Adipose tissue (tissue), 3 donors: ENCODE measurements at regions not wholly inside any gene's neighbourhood (a gene's known extent, or its start where the extent isn't known, plus 50 kb on each side); places are given as distances from the start of the nearest gene placed in this dataset.
"Not testable (repeated sequence)": the region's sequence is repeated elsewhere in the genome, so short reads cannot be mapped to it uniquely, and the experiment has no call there.

ENCODE experiments used
- H3K27ac ChIP-seq: one replicate; pipeline ENCODE4 v1.5.1; 2013; ENCODE audit warnings: low read depth, low read length
- WGBS, 3 donors: extraction: QIAGEN DNeasy Blood & Tissue Kit; methylation state at CpG; one replicate each; pipeline ENCODE4 v1.1.7; 2013; 5-methylcytosine and 5-hydroxymethylcytosine counted together
- donor health status: healthy with polysubstance abuse.
- donor health status: Bipolar disorder and iron deficiency.
- donor health status: healthy.

DNA sequence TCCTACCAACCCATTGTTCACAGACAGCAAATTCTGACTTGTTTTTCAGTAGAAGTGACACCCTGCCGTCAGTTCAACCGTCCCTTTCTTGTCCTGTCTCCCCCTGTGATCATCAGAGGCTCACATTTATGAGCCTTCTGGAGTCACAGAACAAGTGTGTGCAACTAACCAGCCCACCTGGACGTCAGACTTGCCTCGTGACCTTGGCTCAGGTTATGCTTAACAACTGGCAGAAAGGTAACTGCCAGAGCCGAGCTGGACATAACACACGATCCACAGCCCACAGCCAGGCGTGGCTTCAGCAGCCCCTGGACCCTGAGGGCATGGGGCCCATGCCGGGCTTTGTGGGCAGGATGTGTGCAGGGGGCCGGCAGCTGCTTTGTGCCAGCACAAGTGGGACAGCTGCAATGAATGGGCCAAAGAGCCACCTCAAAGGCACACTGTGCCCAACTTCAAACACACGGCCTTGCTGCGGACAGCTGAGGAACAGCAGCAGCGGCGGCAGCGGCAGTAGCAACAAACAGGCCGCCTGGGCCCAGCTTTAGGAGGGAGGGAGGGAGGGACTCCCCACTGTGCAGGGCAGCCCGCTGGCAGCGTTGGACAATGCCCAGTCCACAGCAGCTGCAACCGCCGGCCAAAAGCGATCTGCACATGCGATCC lies 103.9 kb downstream of the ZBTB18 start:
- WGBS, 3 donors = 64 to 84% (median 83%) methylated on average over 21 of the region's 21 CpGs
- no peak overlapping the region for H3K27ac ChIP-seq

DNA sequence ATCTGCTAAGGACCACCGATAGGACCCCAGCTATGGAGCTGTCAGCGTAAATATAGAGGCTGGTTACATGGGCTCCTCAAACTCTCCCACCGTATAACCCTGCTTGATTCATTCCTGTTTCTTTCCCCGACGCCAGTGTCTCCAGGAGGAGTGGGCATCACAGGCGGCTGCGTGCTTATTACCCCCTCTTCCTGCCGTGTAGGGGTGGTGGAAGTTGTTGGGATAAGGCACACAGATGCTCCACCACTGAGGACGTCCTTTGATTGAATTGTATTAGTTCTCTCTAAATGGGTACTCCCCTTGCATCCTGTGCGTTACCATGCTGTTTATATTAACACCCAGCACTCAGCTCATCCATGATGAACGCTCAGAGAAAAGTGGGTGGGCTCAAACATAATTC lies 104.6 kb downstream of the ZBTB18 start:
- 86 to 91% (median 86%) methylated on average over 11 of the region's 11 CpGs for WGBS, 3 donors
- no peak overlapping the region for H3K27ac ChIP-seq

DNA sequence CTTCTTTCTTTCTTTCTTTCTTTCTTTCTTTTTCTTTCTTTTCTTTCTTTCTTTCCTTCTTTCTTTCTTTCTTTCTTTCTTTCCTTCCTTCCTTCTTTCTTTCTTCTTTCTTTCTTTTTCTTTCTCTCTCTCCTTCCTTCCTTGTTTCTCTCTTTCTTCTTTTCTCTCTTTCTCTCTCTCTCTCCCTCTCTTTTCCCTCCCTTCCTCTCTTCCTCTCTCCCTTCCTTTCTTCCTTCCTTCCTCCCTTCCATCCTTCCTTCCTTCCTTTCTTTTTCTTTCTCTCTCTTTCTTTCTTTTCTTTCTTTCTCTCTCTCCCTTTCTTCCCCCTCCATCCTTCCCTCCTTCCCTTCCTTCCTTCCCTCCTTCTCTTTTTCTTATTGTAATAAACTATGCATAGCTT lies 105.5 kb downstream of the ZBTB18 start:
- H3K27ac ChIP-seq = not testable (repeated sequence)

DNA sequence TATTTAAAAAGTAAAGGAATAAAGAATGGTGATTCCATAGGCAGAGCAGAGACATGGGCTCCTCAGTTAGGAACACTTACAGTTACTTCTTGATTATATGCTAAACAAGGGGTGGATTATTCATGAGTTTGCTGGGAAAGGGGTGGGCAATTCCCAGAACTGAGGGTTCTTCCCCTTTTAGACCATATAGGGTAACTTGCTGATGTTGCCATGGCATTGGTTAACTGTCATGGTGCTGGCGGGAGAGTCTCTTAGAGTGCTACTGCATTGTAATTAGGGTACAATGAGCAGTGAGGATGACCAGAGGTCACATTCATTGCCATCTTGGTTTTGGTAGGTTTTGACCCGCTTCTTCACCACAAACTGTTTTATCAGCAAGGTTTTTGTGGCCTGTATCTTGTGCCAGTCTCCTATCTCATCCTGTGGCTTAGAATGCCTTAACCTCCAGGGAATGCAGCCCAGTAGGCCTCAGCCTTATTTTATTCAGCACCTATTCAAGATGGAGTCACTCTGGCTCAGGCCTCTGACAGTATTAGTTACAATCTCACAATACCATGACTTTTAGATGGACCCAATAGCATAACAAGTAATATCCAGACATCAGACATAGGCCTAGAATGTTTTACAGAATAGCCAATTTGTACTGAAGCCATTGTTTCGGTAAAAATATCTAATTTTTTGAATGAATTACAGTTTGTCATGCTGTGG lies 106.8 kb downstream of the ZBTB18 start:
- no peak overlapping the region for H3K27ac ChIP-seq
- 92 to 97% (median 95%) methylated on average over 3 of the region's 3 CpGs for WGBS, 3 donors

DNA sequence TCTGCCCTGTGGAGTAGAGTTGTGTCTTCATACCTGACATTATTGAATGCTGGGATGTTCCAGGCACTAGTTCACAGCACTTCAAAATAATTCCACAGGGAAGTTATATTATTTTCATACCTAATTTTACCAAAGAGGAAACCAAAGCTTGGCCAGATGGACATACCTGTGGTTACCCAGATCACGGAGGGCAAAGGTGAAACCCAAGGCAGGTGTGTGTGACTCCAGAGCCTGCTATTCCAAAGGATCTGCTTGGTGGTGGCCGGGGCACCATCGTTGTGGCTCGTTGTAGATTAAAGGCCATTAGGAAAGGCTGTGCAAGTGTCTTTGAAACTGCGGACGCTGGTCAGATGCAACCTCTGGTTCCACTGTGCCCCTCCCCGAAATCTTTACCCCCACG lies 108.6 kb downstream of the ZBTB18 start:
- H3K27ac ChIP-seq = no peak overlapping the region
- 72 to 83% (median 80%) methylated on average over 8 of the region's 8 CpGs for WGBS, 3 donors

DNA sequence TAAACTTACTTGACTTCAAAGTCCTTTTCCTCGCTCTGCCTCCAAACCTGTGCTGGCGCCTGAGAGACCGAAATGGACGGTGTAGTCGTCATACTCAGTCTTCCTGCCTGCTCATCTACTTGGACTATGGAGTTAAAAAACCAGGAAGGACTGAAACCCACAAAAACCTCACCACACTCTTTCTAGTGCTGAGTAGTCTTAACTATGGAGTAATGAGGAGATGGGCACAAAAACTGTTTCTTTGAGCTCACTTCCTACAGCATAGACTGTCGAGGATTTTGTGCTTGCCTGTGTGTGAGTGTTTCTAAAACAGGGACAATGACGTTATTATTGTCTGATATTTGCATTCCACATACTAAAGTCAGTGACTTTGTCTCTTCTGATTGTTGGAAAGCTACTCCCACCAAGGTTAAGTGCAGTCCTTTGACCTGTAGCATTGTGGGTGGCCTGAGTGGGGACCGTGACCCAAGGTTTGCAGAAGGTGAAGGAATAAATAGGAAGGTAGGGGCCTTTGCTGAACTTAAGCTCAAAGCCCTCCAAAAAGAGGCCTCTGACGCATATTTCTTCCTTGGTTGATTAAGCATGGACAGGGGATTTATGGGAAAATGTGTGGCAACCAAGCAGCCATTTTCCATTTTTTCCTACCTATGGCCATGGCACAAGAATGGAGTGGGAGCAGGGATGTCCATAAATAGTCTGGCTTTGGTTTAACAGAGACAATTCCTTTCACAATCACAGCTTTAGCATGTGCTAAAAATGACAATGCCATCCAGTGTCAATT lies 109.6 kb downstream of the ZBTB18 start:
- 65 to 89% (median 68%) methylated on average over 9 of the region's 9 CpGs for WGBS, 3 donors
- no peak overlapping the region for H3K27ac ChIP-seq

DNA sequence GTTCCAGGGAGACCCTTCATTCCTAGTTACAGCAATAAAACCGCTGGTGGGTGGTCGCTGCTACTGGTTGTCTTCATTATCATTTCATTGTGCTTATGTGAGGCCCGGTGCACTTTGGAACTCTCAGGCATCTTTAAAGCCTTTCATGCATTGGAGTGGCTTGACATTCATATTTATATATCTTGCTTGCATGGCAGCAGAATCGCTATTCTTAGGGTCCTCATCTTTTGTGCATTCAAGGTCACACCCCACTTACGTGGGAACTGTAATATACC lies 110.1 kb downstream of the ZBTB18 start:
- 73 to 87% (median 75%) methylated on average over 5 of the region's 5 CpGs for WGBS, 3 donors
- H3K27ac ChIP-seq = no peak overlapping the region

DNA sequence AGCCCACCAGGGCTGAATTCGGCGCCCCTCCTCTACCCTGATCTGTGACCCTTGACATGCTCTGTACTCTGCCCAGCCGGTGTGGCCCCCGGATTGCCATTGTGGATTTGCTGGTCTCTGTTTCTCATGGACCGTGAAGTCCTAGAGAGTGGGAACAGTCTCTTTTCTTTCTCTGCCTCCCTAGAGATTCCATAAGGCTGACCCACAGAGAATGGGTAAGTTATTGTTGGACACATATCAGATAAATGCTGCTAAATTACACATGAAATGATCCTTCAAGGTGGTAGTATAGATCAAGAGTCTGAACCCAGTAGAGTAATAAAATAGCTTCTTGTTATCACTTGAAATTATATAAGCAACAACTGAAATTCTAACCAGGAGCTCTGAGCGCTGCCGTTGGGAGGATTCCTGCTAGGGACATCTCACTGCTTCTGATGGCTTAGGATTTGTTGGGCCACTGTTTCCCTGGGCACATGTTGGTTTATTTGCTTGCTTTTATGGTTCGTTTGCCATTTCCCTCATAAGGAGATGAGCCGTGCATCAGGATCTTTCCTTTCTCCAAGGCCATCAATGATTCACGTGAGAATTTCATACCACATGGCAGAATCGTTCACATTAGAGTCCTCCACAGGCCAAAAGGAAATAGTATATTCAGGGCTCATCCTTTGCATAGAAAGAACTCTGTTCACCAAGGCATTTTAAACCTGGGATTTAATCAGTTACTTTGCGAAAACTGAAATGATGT lies 111.9 kb downstream of the ZBTB18 start:
- 79 to 87% (median 86%) methylated on average over 12 of the region's 12 CpGs for WGBS, 3 donors
- no peak overlapping the region for H3K27ac ChIP-seq

DNA sequence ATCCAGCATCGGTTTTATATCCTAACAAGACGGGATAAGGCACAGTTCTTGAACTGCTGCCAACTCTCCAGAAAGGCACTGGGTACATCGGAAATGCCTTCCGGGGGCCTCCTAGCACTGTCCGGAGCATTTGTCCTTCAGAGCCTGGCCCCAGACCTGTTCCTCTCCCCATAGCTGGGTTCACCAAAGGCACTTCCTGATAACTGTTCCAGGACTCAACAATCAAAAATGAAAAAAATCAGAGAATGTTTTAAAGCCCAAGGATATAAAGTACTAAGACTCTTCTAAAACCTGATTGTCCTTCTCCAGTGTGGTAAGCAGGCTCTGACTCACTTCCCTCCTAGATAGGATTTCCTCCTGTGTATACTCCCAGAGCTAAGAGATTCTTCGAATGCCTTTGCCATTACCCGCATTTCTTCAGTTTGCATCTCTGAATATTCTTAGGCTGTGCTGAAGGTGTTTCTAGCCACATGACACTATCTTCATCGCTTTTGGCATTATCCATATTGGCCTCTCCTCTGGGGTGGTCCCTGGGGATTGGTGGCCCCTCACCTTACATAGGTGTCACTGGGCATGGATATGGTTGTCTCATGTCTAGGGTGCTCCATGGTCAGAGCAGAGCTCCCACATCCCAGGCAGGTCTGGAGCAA lies 112.9 kb downstream of the ZBTB18 start:
- H3K27ac ChIP-seq = no peak overlapping the region
- WGBS, 3 donors = 47 to 72% (median 65%) methylated on average over 8 of the region's 8 CpGs

DNA sequence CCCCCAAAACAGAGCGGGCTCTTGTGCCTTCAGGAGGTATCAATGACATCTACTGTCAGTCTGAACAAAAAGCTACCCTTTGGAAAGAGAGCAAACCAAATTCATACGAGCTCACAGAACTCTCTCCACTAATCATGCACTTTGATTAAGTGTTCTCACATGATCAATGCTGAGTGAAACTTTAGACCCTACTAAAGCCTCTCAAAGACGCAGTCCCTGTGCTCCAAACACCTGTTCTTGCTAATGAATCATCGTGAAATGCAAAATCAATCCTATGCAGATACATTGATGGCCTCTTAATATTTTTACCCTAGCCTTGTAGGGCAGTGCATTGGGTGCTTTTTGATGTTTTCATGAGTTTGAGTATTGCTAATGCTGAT lies 113.4 kb downstream of the ZBTB18 start:
- no peak overlapping the region for H3K27ac ChIP-seq
- WGBS, 3 donors = 60 to 73% (median 64%) methylated on average over 4 of the region's 4 CpGs

DNA sequence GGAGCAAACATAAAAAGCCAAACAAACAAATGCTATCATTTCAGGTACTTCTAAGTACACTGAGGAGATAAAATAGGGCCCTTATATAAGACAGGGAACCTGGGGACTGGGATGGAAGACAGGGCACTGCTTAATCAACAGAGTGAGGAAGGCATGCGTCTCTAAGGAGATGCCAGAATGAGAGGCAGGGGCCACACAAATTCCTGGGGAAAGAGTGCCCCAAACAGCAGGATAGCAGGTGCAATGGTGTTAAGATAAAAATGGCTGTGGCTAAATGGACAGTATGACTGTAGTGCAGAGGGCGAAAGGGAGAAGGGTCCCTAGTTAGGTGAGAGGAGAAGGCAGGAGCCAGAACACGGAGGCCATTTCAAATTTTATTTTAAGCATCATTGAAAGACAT lies 113.9 kb downstream of the ZBTB18 start:
- no peak overlapping the region for H3K27ac ChIP-seq
- WGBS, 3 donors = 85 to 95% (median 85%) methylated on average over 3 of the region's 3 CpGs

DNA sequence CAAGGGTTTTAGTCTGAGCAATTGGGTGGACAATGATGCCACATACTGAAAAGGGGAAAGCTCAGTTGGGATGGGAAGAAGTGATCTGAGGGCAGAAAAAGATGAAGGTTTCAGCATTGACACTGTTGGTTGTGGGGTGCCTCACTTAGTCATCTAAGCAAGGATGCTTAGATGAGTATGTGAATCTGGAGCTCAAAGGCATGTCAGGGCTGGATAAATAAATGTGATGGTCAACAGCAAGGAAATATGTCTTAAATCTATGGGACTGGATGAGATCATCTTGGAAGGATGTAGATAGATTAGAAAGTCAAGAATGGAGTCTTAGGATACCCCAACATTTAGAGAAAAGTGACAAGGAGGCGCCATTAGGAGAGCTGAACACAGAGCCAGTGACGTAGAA lies 114.6 kb downstream of the ZBTB18 start:
- 88 to 100% (median 96%) methylated on average over 2 of the region's 2 CpGs for WGBS, 3 donors
- H3K27ac ChIP-seq = no peak overlapping the region

DNA sequence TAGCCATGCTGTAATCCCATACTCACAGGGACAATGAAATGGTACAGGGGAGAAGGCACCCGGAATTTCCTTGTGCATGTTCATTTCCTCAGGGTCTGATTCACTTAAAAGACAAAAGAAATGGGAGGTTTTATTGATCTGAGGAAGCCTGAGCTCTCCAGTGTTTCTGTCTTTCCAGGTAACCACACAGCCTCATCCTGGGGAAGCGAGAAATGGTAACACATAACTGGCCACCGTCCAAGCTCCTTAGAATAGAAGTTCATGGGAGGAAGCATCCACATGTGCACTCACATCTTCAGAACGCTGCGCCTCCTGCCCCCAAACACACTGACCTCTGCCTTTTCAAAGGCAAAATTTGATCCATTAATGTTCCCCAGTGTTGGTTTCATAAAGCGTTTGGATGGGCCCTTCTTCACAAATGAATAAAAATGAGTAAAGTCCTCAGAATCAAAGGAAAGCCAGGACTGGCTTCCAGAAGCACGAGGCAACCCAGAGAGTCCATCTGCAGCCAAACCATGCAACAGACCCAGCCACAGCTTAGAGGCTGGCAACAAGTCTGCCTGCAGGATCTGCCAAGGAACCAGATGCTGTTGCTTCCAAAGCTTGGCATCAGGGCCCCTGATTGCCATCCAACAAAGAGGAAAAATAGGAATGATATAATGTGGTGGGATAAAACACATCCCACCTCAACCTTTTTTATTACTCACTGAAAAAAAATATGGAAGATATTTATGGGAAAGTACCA lies 120.3 kb downstream of the ZBTB18 start:
- WGBS, 3 donors = 62 to 74% (median 63%) methylated on average over 7 of the region's 7 CpGs
- no peak overlapping the region for H3K27ac ChIP-seq

DNA sequence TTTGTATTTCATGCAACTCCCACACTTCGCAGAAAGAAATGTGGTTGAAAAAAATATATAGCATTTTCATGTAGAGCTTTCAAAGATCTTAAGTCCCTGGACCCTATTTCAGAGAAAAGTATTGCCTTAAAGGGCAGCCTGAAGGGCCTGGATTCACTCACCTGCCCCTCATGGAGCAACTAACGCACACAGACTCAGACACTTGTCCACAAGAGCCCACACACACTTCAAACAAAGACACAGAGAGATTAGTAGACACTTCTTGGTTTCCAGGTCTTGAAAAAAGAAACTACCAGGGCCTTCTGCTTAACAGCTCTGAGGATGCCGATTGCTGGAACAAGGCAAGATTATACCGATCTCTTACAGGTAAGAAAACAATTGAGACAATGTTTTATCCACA lies 122.2 kb downstream of the ZBTB18 start:
- 69 to 90% (median 70%) methylated on average over 4 of the region's 4 CpGs for WGBS, 3 donors
- no peak overlapping the region for H3K27ac ChIP-seq

DNA sequence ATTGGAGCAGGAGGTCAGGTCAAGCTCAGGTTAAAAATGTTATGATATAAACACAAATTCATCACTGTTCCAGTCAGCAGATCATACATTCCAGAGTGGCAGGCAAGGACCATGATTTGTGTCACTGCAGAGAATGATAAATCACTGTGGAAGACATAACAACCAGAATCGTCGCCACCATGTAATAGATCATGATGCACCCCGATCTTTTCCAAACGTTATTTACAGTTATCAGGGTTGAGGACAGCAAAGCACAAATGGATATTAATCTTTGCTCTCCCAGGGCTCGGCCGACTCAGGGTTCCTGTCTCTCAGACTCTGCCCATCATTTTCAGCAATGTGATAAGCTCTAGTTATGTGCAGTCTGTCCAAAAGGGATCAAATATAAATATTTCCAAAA lies 122.7 kb downstream of the ZBTB18 start:
- H3K27ac ChIP-seq = no peak overlapping the region

DNA sequence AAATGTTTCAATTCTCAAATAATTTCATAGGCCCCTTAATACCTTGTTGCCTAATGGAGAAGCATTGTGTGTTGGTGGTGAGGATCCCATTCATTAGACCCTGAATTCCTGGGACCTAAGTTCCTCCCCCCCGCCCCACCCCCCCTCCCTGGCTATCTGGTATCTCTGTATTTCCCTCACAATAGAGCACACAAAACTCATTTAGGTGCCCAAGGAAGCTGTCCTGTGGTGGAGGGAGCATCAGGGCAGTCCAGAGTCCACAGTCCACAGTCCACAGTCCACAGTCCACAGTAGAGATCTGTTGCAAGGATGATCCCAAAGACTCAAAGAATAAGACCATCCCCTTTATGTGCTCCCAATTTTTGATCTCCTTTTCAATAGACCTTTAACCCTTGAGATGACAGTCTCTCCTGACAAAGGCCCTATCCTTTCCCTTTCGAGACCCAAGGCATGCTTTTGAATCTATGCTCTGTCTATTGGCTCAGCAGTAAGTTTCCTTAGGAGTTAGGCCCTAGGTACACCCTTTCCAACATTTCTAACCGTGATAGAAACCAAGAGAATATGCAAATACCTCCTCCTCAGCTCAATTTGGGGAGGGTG lies 123.9 kb downstream of the ZBTB18 start:
- WGBS, 3 donors = 52 to 89% (median 78%) methylated on average over 3 of the region's 3 CpGs
- no peak overlapping the region for H3K27ac ChIP-seq

More for the DNA sequence above, 122.7 kb downstream of the ZBTB18 start:
- whole genome bisulfite sequencing, 3 donors = 42 to 65% (median 57%) methylated on average over 6 of the region's 6 CpGs

DNA sequence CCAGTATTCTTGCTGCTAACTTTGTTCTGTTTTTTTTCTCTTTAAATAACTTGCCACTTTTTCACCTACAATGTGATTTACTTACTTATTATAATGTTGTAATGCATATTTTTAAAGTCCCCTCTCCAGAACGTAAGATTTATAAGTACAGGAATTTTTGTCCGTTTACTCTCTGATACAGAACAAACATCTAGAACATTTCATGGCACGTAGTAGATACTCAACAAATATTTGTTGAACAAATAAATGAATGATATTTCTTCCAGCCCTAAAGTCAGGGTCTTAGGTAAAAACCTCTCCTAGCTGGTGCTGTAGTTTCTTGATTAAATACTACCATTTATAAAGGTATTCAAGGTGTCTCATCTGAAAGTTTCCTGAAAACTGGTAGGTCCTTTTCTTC lies 125.1 kb downstream of the ZBTB18 start:
- 19 to 91% (median 87%) methylated on average over 3 of the region's 3 CpGs for WGBS, 3 donors
- H3K27ac ChIP-seq = no peak overlapping the region

DNA sequence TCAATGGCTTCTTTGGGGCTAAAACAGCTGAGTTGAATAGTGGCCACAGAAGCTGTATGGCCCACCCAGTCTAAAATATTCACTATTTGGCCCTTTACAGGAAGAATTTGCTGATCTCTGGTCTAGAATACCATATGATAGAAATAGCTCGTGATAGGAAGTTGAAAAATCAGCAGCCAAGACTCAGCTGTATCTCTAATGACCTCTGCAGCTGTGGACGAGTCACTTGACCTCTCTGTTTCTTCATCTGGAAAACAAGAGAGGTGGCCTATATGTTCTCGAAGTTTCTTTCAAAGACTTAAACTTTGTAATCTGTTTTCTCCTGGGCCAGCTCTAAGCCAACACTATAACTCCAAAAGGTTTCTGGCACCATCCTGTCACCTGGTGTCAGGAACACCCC lies 129.2 kb downstream of the ZBTB18 start:
- no peak overlapping the region for H3K27ac ChIP-seq
- WGBS, 3 donors = 73 to 86% (median 75%) methylated on average over 3 of the region's 3 CpGs
